ENCODE measurements at regions not wholly inside any gene's neighbourhood (a gene's known extent, or its start where the extent isn't known, plus 50 kb on each side); places are given as distances from the start of the nearest gene placed in this dataset.

GRCh38 chr5:180441564-180442051 lies 52.6 kb upstream of the CNOT6 start:
- H3K9me3 Mint-ChIP-seq: peaks cover 9% of the 10 kb centered on the region
- no peaks in the 10 kb centered on the region for H3K36me3 Mint-ChIP-seq
- no peak overlapping the region for H3K4me3 Mint-ChIP-seq
- no peak overlapping the region for H3K27ac Mint-ChIP-seq
- DNase-seq: no peak
- H3K4me1 Mint-ChIP-seq: no peaks in the 10 kb centered on the region
- peaks cover 11% of the 10 kb centered on the region for H3K27me3 Mint-ChIP-seq

Data from activated naive CD8-positive, alpha-beta T cell treated with anti-CD3 and anti-CD28 coated beads for 36 hours (primary cell).